ENCODE measurements at regions not wholly inside any gene's neighbourhood (a gene's known extent, or its start where the extent isn't known, plus 50 kb on each side); places are given as distances from the start of the nearest gene placed in this dataset.
"Not testable (repeated sequence)": the region's sequence is repeated elsewhere in the genome, so short reads cannot be mapped to it uniquely, and the experiment has no call there.

DNA sequence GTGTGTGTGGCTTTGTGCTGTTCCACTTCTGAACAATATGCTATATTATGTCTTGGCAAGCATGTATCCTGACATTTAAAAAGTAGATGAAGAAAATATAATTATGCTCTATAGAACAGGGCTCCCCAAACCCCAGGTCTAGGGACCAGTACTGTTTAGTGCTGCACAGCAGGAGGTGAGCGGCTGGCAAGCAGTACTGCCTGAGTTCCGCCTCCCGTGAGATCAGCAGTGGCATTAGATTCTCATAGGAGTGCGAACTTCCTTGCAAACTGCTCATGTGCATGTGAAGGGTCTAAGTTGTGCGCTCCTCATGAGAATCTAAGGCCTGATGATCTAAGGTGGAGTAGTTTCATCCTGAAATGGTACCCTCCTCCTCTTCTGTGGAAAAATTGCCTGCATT is 979.1 kb upstream of the CTNND2 start:
- DNase-seq (ENCODE audit: low spot score): no peak

DNA sequence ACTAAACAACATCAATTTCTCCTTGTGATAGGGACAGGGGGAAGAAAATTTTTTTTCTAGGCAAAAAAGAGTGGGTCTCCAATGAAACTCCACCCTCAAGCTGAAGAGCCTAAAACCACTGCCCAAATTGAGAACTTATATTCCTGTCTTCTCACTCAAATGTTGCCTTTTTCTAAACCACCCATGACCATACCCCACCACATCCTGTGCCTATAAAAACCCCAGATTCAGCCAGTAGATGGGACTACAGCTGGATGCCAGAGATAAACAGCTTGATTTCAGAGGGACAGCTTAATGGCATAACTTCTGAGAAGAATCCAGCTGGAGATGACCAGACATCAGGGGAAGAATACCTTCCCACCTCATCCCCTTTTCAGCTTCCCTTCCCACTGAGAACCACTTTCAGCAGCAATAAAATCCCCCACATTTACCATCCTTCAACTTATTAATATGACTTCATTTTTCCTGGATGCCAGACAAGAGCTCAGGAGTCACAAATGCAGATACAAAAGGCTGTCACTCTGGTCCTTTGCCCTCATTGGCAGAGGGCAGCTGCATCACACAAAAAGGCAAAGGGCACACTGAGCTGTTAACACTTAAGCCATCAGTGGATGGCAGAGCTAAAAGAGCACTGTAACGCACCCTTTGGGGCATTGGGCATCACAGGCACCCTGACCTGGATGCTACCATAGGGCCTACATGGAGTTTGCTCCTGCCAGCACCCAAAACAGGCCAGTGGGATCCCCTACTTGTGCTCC is 972.5 kb upstream of the CTNND2 start:
- DNase-seq (ENCODE audit: low spot score): no peak

DNA sequence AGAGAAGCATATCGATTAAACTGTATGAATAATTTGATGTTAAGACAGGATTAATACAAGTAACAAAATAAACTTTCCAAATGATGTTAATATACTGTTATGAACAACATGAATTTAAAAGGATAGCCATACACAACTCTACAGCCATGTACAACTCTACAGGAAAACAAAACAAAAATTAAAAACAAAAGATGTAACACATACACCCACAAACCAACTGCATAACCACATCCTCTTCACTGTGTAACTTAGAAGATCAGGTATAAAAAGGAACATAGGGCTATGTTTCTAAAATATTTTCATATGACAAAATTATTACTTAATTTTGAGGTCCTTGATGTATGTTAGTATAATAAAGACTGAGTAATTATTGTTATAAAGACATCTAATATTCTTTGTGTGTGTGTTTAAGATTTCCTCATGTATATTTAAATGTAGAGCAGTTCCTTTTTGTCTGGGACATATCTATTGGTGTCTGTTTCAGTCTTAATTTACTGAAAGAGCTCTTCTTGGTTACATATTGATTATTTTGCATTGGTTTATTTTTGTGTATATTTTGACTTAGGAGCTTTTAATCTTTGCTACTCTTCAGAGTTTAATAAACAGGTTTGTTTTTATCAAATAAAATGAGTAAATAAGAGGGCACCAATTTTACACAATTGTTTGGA is 966.8 kb upstream of the CTNND2 start:
- DNase-seq (ENCODE audit: low spot score): no peak

DNA sequence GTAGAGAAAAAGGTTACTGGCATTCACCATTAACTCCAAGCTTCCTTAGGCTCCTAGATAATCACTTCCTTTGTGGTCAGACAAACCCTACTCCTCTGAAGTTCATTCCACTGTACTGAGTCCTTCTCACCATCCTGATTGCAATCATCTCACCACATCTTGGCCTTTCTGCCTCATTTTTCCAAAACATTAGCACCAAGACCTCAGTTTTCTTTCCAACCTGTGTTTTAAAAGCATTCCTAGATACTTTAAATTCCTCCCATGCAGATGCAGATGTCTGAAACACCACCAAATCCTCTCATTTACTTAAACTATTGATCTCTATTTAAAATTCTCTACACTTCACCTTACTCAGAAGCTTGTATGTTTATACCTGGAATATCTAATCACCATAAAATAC is 961.3 kb upstream of the CTNND2 start:
- no peak for DNase-seq (ENCODE audit: low spot score)

DNA sequence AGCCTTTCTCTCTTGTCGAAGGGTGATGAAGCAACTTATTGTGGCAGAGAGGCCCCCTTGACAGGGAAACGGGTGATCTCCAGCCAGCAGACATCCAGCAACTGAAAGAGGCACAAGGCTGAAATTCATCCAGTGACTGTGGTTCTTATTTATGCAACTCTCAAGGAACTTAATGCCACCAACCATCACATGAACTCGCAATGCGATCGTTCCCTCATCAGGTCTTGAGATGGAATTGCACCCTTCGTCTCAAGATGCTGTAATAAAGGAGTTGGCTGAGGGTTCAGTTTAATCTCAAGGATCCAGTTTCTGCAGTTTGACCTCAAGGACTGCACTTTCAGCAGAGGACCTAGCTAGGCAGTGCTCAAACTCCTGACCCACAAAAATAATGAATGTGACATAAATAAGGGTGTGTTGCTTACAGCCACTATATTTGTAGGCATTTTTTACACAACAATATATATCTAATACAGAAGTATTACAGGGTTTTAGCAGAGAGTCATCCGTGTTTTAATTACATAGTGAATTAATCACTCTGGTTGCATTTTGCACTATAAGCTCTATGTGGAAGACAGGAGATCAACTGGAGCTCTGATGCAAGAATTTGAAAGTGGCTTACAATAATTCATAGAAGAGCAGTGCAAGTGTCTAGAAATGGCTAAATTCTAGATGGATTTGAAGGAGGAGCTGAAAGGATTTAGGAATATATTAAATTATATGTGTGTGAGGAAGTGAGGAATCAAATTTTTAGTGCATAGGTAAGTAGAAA is 957.8 kb upstream of the CTNND2 start:
- no peak for DNase-seq (ENCODE audit: low spot score)

DNA sequence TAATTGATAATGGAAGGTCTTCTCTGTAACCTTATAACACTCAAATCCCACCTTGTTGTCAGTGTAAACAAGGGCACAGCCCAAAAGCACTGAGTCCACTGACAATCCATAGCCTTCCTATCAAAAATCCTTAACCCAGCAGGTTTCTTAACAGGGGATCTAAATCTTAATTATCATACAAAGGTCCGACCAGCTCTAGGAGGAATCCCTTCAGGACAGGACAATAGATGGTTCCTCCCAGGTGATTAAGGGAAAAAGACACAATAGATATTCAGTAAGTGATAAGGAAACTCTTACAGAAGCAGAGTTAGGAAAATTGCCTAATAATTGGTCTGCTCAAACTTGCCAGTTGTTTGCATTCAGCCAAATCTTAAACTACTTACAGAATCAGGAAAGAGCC is 951.9 kb upstream of the CTNND2 start:
- DNase-seq (ENCODE audit: low spot score): not testable (repeated sequence)

DNA sequence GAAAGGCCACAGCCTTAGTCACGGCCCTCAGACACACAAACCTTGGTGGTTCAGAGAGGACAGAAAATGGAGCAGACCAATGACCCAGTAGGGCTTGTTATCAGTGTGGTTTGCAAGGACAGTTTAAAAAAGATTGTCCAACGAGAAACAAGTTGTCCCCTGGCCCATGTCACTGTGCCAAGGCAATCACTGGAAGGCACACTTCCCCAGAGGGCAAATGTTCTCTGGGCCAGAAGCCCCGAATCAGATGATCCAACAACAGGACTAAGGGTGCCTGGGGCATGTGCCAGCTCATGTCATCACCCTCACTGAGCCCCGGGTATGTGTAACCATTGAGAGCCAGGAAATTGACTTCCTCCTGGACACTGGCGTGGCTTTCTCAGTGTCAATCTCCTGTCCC is 950.1 kb upstream of the CTNND2 start:
- no peak for DNase-seq (ENCODE audit: low spot score)

DNA sequence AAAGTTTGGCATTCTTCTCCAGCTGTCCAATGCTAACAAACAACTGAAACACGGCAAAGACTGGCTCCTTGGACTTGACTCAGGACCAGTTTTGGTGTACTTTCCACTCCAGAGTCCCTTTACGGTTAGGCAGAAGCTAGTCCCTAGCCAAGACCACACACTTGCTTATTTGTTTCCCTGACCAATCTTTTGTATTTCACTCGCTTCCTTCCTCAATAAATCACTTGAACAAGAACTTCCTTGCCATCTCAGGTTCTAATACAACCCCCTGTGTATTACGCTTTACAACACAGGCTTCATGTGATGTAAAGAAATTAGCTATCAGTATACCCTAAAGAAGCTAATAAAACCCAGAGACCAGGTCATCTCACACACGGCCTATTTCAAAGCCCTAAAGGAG is 947.5 kb upstream of the CTNND2 start:
- no peak for DNase-seq (ENCODE audit: low spot score)

DNA sequence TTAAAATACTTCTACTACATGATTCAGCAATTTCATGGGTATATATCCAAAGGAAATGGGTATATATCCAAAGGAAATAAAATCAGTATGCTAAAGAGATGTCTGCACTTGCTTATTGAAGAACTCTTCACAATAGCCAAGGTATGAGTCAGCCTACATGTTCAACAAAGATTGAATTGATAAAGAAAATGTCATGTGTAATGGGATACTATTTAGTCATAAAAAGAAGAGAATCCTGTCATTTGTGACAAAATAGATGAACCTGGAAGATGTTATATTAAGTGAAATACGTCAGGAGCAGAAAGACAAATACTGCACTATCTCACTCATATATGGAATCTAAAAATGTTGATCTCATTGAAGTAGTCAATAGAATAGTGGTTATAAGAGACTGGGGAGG is 944.5 kb upstream of the CTNND2 start:
- no peak for DNase-seq (ENCODE audit: low spot score)

DNA sequence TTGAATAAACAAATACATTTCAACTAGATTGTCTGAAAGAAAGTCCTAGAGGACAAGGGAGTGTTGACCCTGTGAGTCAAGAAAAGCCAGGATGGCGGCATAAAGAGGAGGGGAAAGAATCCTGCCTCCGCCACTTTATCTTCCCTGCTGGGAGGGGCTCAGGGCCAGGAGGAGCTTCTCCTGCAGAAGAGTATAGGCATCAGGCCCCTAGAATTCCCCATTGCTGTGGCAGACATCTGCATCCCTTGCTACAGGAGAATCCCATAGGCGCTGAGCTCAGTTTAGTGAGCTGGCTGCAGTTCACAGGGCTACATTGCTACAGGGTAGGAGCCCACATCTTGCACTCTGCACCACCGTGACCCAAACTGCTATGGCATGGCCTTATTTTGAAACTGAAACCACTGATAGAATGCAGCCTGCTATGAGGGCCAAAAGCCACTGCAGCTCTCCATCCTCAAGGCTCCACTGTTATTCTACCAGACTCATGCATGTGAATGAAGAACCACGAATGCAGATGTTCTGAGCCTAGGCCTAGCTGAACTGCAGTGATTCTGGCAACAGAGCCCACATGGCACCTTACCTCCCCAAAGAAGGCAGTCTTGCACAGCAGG is 941.4 kb upstream of the CTNND2 start:
- DNase-seq (ENCODE audit: low spot score): no peak

DNA sequence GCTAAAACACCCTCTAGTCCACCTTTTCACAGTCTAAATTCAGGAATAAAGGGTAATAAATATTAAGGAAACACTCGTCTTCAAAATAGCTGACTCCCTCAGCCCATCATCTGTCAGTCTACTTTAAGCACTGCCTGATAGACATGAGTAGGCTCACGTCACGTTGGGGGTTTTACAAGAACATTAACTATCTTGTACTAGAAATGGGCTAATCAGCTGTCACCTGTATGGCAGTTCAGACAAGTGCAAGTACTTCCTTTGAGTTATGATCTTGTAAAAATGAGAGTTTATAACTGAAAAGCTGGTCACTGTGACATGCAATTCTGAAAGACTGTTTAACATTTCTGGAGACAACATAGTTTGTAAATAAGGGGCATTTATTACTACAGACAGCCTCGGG is 936.7 kb upstream of the CTNND2 start:
- no peak for DNase-seq (ENCODE audit: low spot score)

DNA sequence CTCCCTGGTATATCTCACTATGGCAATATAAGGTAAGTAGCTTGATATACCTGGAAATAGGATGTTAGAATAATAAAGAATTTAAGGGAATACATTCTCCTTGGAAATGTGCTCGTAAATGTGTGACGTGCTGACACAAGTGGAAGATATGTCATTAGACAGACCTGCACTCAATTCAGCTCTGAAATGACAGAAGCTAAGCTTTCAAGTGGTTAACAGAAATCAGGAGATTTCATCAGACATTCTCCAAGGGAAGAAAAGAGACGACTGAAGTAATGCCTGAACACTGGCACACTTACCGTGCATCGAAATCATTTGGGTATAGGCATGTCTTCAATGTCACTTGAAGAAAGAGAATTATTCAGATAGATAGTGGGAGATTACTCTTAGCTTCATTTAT is 933.3 kb upstream of the CTNND2 start:
- DNase-seq (ENCODE audit: low spot score): no peak

DNA sequence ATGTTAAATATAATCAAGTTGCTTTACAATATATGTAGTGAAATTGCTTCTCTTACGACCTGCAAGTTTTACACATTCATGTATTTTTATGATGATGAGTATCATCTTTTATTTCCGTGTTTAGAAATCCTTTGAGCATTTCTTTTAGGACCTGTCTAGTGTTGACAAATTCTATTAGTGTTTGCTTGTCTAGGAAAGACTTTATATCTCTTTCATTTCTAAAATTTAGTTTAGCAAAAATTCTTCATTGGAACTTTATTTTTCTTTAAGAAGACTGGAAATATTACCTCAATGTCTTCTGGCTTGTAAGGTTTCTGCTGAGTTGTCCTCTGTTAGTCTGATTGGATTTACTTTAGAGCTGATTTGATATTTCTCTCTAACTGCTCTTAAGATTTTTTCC is 920.9 kb upstream of the CTNND2 start:
- no peak for DNase-seq (ENCODE audit: low spot score)

DNA sequence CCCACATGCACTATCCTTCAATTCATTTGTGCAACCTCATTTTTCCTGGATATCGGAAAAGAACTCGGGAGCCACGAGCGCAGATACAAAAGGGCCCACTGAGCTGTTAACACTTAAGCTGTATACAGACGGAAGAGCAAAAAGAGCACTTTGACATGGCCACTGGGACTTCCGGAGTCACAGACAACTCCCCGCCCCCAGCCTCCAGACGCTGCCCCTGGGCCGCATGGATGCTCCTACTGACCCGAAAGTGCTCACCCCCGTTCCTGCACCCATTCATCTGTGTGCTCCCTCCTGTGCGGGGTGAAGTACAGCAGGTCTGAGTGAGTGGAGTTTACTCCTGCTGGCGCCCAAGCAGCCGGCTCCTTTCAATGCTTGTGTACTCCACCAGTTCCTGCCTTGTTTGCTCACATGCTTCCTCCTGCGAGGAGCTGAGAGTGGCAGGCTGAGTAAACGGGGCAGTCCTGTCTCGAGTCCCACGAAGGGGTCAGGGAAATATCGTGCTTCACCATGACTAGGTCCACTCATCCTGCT is 901.0 kb upstream of the CTNND2 start:
- no peak for DNase-seq (ENCODE audit: low spot score)

DNA sequence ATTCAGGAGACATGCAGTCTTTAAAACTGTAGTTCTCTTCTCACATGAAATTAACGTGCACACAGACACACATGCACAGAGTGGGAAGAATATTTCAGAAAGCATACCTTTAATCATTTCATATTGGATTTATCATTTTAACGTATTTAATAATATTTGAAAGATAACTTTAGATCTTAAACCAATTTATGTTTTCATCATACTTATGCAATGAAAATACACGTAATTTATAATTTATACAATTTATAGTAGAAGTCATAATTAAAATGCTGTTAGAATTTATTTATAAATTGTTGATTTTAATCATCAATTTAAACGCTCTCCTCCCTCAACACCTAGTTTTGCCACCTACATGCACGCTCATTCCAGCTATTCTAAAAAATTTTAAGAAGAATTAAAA is 894.9 kb upstream of the CTNND2 start:
- no peak for DNase-seq (ENCODE audit: low spot score)

DNA sequence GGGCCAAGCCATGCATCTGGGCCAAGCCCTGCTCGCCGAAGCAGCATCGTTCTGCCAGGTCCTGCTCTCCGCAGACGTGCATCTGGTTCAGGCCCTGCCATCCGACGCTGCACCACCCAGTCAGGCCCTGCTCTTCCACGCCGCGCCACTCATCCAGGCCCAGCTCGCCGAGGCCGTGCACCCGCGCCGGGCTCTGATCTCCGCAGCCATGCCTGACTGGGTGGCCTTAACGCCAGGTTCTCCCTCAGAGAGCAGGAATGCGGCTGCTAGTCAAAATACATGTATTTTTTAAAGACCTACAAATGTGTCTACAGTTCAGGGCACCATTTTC is 891.1 kb upstream of the CTNND2 start:
- no peak for DNase-seq (ENCODE audit: low spot score)

DNA sequence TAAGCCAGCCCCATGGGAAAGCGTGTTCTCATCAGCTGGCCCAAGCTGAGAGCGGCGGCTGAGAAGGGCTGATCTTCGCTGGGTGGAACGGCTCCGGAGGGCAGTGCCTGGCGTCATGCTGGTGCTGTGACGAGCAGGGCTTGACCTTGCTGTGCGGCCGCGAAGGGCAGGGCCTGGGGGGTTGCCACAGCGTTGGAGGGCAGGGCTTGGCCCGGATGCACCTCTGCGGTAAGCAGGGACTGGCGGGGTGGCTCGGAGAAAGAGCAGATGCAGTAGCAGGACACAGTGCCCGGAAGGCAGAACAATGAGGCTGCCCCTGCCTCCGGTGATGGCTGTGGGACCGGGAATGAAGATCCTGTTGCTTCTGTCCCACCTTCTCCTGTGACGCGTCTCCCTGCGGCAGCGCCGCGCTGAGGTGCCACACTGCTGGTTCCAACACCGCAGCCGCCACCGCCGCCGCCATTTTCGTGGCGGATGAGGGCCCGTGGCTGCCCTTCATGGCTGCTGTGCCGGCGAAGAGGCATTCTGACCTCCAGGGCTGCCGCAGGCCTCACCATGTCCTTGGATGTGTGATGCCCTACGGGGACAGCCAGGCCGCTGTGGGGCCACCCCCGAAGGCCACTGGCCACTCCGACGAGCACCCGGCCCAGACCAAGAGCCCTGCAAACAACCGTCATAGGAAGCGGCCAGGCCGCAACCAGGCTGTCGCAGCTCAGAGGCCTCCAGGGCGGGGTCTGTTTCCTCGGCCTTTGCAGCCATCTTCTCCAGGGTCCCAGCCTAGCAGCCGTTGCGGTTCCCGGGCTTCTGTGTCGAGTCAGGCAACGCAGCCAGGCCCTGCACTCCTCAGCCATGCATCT is 890.5 kb upstream of the CTNND2 start:
- DNase-seq (ENCODE audit: low spot score): no peak

DNA sequence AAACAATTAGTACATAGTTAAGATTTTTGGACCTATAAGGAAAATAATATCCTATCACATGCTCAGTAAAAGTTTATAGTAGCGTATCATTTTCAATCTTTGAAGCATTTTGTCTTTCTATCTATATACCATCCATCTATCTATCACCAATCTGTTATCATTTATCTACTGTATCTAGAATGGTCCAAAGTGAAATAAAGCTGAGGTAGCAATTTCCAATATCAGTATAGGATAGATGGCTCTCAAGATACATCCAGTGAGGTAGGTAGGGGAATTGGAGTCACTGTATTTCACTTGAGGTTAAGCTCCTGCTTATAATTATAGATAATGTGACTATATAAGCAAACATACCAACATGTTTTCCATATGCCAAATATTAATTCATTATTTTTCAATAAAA is 889.1 kb upstream of the CTNND2 start:
- no peak for DNase-seq (ENCODE audit: low spot score)

DNA sequence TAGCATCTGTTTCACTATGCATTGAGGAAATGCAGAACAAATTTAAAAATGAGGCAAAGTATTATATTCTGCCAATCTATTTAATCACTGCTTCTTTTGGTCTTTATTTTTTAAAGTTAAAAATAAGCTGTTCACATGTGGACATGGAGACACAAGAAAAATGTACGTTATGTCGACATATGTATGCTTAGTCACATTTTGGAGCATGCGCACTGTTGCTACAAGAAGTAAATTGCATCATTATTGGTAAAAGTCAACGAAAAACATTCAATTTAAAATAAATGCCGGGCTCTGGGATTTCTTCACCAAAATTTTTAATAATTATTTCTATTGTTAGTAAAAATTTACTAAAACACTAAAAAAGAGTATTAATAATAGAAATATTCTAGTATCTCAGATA is 876.3 kb upstream of the CTNND2 start:
- no peak for DNase-seq (ENCODE audit: low spot score)

DNA sequence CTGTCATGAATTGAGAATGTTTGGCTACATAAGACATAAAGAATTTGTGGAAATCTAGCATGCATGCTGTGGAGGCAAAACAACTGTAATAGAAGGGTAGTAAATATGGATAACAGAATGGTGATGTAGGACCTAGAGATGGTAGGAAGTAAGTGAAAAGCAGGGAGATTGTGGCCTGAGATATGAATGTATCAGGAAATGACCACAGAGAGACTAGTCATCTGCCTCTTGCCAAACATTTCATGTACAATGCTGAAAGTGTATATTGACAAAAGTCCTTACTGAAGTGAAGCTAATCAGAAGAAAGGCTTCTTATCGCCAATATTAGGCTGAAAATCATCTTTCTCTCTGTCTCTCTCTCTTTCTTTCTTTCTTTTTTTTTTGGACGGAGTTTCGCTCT is 873.1 kb upstream of the CTNND2 start:
- no peak for DNase-seq (ENCODE audit: low spot score)

DNA sequence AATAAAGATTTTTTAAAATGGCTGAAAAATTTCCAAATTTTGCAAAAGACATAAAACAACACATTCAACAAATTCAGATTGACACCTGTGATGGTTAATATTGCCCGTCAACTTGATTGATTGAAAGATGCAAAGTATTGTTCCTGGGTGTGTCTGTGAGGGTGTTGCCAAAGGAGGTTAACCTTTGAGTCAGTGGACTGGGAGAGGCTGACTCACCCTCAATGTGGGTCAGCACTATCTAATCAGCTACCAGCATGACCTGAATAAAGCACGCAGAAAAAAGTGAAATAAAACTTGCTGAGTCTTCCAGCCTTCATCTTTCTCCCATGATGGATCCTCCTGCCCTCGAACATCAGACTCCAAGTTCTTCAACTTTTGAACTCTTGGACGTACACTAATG is 868.0 kb upstream of the CTNND2 start:
- DNase-seq (ENCODE audit: low spot score): no peak
